ENCODE measurements at regions not wholly inside any gene's neighbourhood (a gene's known extent, or its start where the extent isn't known, plus 50 kb on each side); places are given as distances from the start of the nearest gene placed in this dataset.

DNA sequence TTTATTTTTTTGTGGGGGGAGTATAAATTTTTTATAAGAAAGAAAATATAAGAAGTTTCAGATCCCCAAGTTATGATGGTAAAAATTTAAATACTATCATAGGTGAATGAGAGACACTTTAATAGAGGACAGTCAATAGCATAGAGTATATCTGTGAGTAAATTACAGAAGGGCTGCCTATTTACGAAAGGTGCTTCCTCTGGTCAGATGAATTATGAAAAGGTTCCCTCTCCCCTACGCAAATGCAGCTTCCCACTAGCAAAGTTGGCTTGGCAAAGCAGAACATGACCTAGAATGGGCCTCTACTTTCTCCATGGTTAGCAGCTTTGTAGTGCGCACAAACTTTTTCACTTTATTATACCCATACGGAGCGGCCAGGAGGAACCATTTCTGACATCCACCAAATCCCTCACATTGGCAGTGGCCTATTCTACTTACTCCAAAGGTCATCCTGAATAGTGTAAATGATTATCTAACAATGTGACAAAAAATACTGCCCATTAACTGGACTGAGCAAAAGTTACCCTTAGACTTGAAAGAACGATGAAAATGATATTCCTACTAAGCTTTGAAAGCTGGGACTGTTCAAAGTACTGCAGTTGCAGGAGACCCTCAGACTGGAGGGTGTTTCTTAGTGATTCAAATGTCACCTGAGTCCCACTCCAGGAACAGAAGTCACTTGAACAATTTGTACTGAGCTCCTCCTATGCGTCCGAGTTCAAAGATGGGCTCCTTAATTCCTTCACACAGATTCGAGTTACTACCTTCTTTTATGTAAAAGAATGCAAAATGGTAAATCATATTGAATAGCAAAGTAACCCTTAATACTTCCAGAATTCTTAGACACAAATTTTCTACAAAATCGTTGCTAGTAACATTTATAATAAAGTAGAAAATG lies 148.5 kb downstream of the NOL4 start:
- no peak for DNase-seq

DNA sequence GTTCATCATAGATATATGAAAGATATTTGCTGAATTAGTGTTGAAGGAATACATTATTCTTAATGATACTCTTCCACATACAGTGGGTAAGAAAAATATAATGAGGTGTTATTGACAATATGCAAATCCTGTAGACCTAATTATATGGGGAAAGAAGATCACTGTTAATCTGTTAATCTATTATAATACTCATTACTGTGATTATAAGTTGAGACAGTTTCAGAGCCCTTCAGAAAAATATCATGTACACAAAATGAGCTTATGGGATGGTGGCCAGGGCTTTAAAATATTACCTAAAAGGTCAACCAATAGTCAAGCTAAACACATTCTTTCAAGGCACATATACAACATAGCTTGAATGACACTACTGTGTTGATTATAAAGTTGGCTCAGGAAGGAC lies 163.5 kb downstream of the NOL4 start:
- DNase-seq, result no peak

- no peak for DNase-seq
These were observed 169.5 kb downstream of the NOL4 start for GRCh38 chr18:34055227-34055626.

- DNase-seq, result no peak
These were observed 174.1 kb downstream of the NOL4 start for GRCh38 chr18:34050661-34051060.

GRCh38 chr18:34049511-34049910 lies 175.2 kb downstream of the NOL4 start:
- DNase-seq, result no peak

- no peak for DNase-seq
These were observed 176.3 kb downstream of the NOL4 start for GRCh38 chr18:34048423-34048822.

- no peak for DNase-seq
These were observed 182.1 kb downstream of the NOL4 start for GRCh38 chr18:34042423-34043146.

DNA sequence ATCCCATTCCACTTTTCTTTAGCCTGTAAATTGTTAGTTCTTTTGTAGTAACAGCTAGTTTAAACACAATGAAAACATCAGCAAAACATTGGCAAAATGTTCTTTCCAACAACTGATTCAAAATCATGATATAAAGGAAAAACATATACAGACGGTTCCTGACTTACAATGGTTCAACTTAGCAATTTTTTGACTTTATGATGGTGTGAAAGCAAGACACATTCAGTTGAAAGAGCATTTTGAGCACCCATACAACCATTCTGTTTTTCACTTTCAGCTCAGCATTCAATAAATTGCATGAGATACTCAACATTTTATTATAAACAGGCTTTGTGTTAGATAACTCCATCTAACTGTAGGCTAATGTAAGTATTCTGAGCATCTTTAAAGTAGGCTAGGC lies 185.1 kb downstream of the NOL4 start:
- DNase-seq, result no peak

- no peak for DNase-seq
These were observed 185.5 kb downstream of the NOL4 start for GRCh38 chr18:34039201-34039600.

DNA sequence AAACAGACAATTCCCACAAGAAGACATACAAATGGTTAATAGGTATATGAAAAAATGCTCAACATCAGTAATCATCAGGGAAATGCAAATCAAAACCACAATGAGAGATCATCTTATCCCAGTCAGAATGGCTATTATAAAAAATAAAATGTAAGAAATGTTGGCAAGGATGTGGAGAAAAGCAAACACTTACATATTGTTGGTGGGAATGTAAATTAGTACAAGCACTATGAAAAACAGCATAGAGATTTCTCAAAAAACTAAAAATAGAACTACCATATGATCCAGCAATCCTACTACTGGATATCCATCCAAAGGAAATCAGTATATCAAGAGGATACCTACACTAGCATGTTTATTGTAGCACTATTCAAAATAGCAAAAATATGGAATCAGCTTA lies 186.6 kb downstream of the NOL4 start:
- no peak for DNase-seq

GRCh38 chr18:34033968-34034367 lies 190.7 kb downstream of the NOL4 start:
- no peak for DNase-seq

GRCh38 chr18:34031810-34032209 lies 192.9 kb downstream of the NOL4 start:
- DNase-seq, result no peak

DNA sequence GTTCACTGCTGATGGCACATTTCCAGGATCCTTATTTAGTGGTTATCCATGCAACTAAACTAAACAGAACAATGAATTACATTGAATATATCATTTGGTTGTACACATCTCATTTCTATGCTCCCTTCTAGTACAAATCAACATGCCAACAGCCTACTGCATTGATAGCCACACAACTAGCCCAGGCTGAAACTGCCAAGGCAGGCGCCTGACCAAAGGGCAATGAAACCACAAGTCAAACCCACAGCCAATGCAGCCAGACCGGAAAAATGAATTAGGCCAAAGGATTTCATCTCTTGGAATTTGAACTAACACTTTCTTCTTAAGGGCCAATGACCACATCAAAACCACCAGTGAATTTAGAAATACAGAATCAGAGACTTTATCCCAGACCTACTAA lies 196.4 kb downstream of the NOL4 start:
- no peak for DNase-seq

DNA sequence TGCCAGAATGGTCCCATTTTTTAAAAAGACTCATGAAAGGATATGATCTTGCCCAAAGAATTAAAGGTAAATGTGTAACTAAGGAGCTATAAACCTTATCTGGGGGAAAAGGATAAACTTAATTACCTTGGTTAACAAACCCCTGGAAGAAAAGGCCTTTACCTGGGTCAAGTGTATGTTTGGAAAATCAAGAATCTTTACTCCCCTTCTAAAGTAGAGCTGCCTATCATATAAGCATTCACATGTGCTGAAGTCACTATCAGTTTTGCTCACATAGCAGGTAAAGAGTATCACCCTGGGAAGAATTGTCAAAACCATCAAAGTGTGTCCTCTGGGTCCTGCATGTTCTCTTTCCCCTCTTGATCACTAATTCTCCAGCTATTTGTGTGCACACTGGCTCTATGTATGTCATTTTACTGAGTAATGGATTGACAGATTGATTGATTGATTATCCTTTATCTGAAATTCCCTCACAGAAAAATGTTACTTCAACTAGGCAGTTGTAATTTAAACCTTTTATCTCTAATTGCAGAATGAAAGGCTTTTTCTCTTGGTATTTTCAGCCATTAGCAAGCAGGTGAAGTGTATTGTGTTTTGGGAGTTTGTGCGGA lies 199.4 kb downstream of the NOL4 start:
- DNase-seq, result no peak

- DNase-seq, result no peak
These were observed 201.2 kb downstream of the NOL4 start for GRCh38 chr18:34023471-34023870.

DNA sequence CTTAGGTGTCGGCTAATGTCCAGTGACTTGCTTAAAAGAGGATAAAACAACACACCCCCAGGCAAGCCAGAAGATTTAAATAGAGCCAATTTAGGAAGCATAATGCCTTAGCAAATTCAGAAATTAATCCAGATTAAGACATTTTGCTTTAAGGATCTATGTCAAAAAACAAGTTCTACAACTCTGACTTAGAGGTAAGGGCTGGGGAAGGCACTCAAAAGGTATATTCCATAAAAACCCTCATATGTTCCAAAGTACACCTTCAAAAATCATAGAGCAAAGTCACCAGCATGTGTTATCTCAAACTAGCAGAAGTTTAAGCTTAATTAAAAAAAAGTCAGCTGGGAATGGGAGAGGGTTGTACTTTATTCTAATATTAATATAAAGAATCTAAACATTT lies 206.4 kb downstream of the NOL4 start:
- no peak for DNase-seq

DNA sequence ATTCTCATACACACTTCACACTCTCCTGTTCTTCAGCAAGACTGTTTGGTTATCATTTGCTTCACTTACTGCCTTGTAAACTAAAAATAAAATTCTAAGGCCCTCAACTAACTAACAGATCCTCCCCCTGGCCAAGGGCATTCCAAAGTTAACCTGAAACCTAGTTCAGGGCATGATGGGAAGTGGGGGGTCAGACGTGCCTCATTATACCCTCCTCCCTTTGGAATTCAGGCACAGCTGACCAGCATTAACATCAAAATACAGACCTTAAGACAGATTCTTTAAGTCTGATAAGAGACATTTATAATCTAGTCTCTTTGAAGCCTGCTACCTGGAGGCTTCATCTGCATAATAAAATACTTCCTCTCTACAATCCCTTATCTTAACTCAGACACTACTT lies 221.0 kb downstream of the NOL4 start:
- no peak for DNase-seq

DNA sequence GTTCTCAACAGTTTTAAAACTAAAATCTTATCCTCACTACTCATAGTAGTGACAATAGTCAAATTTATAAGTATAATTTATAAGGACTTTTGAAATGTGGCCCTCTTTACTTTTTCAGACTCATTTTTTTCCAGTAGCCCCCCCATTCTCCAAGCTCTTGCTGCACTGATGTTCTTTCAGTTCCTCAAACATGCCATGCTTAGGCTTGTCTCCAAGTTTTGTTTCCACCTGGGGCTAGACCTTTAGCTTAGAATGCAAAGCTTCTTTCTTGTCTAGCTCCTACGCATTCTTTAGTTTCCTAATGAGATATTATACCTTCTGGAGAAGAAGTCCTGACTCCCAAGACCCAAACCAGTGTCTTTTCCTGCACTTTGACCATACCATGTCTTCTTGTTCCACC lies 222.6 kb downstream of the NOL4 start:
- DNase-seq, result no peak

DNA sequence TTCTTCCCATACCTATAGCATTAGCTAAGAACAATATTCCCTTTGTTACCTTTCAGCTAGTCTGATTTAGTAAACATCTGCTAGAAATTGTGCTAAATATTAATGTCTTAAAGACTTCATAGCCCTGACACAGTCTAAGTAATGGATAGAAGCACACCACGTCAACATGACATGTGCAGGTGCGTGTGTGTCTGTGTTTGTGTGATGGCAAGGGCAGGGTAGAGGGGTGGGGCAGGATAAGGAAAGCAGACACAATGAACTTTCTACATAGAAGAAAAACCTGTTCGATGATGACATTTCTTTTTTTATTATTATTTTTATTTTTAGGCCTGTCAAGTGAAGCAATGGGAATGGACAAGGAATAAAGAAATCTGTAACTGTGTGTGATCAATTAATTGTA lies 223.3 kb downstream of the NOL4 start:
- DNase-seq, result no peak

- DNase-seq, result no peak
These were observed 237.5 kb downstream of the NOL4 start for GRCh38 chr18:33987206-33987605.

DNA sequence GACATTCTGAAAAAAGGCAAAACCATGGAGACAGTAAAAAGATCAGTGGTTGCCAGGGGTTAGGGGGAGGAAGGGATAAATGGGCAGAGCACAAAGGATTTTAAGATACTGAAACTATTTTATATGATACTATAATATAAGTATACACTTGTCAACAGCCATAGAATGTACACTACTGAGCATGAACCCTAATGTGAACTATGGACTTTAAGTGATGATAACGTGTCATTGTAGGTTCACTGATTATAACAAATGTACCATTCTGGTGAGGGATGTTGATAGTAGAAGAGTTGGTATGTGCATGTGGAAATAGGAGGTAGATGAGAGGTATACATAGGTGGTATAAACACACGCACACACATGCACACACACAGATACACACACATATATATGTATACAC lies 241.6 kb downstream of the NOL4 start:
- no peak for DNase-seq

DNA sequence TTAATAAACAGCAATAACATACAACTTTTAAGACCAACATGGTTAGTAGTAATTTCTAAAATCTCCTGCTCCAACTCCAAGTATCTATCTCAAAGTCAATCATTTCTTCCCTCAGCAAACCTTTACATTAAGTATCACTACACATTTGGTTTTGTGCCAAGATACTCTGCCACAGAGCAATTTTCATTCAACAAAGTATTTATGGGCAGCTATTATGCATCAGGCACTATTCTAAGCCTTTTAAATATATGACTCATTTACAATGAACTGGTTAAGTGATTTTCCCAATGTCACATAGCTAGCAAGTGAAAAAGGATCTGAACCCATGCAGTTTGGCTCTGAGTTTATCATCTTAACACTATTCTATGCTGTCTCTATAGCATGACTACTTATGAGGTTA lies 264.3 kb downstream of the NOL4 start:
- DNase-seq, result no peak

- DNase-seq, result no peak
These were observed 265.1 kb downstream of the NOL4 start for GRCh38 chr18:33959609-33960008.

DNA sequence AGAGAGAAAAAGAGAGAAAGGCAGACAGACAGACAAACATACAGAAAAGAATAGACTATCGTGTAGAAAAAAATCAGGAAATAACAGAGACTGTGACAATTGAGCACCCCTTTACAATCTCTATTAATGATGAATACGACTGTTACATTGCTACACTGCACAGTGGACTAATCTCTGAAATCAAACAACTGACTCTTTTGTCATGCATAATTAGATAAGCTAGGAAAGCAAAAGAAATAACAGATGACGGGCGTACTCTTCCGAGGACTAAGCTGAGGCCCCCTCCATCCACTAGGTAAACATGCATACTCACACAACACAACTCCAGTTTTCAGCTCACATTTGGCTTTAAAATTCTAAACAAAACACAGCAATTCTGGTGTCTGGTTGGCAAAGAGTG lies 267.0 kb downstream of the NOL4 start:
- DNase-seq, result no peak

Data from C1 segment of cervical spinal cord (tissue), 14 donors.